SK-N-SH (cell line): ENCODE measurements at regions not wholly inside any gene's neighbourhood (a gene's known extent, or its start where the extent isn't known, plus 50 kb on each side); places are given as distances from the start of the nearest gene placed in this dataset.

ENCODE experiments used
- CTCF ChIA-PET: fragments of 300-600, 350-600 bp; formaldehyde crosslinking; extraction: SDS; loops from one replicate; lab custom pipeline; 2021; lab: Yijun Ruan, JAX
- POLR2A ChIA-PET: fragments of 350-600 bp; sonication (Branson Sonifier 250); formaldehyde crosslinking; extraction: SDS; loops from one replicate; lab custom pipeline; 2020; ENCODE audit warnings: antibody characterized with exemption, inconsistent platforms; lab: Yijun Ruan, JAX
- DNase-seq: peaks from one replicate; pipeline ENCODE4 v3.0.0; 2012
- H2AFZ ChIP-seq: fragments of 200-600 bp; sonication (generic); 2 replicates; pipeline ENCODE4 v1.8.1; 2016; ENCODE audit warnings: antibody characterized with exemption, mild to moderate bottlenecking, low read depth
- H3F3A ChIP-seq: fragments of 200-600 bp; sonication (generic); replicated peaks from 2 replicates; pipeline ENCODE3; 2016; ENCODE audit warnings: antibody characterized with exemption, mild to moderate bottlenecking; ENCODE audit not compliant: insufficient read depth
- H3K27ac ChIP-seq, 2 experiments: fragments of 200-500 bp in 1 of 2; fragments of 200-600 bp in 1 of 2; sonication (Bioruptor generic) in 1 of 2; sonication (generic), shearing (Covaris generic) in 1 of 2; 2 replicates each; pipeline versions ENCODE4 v1.5.1 to v1.6.1; 2014 to 2016; ENCODE audit warnings: low read depth in 2 of 2, inconsistent platforms in 1 of 2, low read length in 1 of 2, mild to moderate bottlenecking in 1 of 2, mixed read lengths in 1 of 2
- H3K27me3 ChIP-seq: fragments of 200-600 bp; sonication (generic), shearing (Covaris generic); 2 replicates; pipeline ENCODE4 v1.6.1; 2016; ENCODE audit warnings: mixed run types; ENCODE audit not compliant: insufficient read depth
- H3K36me3 ChIP-seq, 2 experiments: fragments of 200-500 bp in 1 of 2; fragments of 200-600 bp in 1 of 2; sonication (Bioruptor generic) in 1 of 2; sonication (generic) in 1 of 2; replicated peaks in 1 of 2; 2 replicates each; pipeline versions ENCODE3 to v1.5.1; 2014 to 2016; ENCODE audit warnings: low read length in 1 of 2, mild to moderate bottlenecking in 1 of 2; ENCODE audit not compliant: insufficient read depth in 2 of 2, control insufficient read depth in 1 of 2
- H3K4me1 ChIP-seq, 2 experiments: fragments of 200-500 bp in 1 of 2; fragments of 200-600 bp in 1 of 2; sonication (Bioruptor generic) in 1 of 2; sonication (generic), shearing (Covaris generic) in 1 of 2; 2 replicates each; pipeline versions ENCODE4 v1.5.1 to v1.6.1; 2014 to 2016; ENCODE audit warnings: low read depth in 1 of 2, low read length in 1 of 2, mixed run types in 1 of 2; ENCODE audit not compliant: insufficient read depth in 2 of 2, control insufficient read depth in 1 of 2
- H3K4me2 ChIP-seq: fragments of 200-600 bp; sonication (generic), shearing (Covaris generic); 2 replicates; pipeline ENCODE4 v1.6.1; 2017; ENCODE audit warnings: mixed run types
- H3K4me3 ChIP-seq, 2 experiments: fragments of 200-500 bp in 1 of 2; fragments of 200-600 bp in 1 of 2; sonication (Bioruptor generic) in 1 of 2; sonication (generic), shearing (Covaris generic) in 1 of 2; 2 replicates each; pipeline versions ENCODE4 v1.5.1 to v1.8.1; 2014 to 2016; ENCODE audit warnings: low read depth in 2 of 2, inconsistent platforms in 1 of 2, low read length in 1 of 2, mild to moderate bottlenecking in 1 of 2, mixed read lengths in 1 of 2, moderate library complexity in 1 of 2
- H3K79me2 ChIP-seq: fragments of 200-600 bp; sonication (generic); 2 replicates; pipeline ENCODE4 v1.8.1; 2017; ENCODE audit warnings: mild to moderate bottlenecking; ENCODE audit not compliant: insufficient read depth
- H3K9ac ChIP-seq: fragments of 200-600 bp; sonication (generic); 2 replicates; pipeline ENCODE4 v1.6.1; 2017; ENCODE audit warnings: mixed run types
- H3K9me2 ChIP-seq: fragments of 200-600 bp; sonication (generic); 2 replicates; pipeline ENCODE4 v1.6.1; 2017; ENCODE audit warnings: mixed run types
- H3K9me3 ChIP-seq: fragments of 200-600 bp; sonication (generic); 2 replicates; pipeline ENCODE4 v1.6.1; 2017; ENCODE audit warnings: mixed run types, mild to moderate bottlenecking, moderate library complexity
- H4K20me1 ChIP-seq: fragments of 200-600 bp; sonication (generic); 2 replicates; pipeline ENCODE4 v1.6.1; 2017; ENCODE audit warnings: mild to moderate bottlenecking, mixed run types; ENCODE audit not compliant: insufficient read depth
- EP300 ChIP-seq, 2 experiments: IDR thresholded peaks; 2 replicates each; pipeline versions ENCODE4 v1.4.0 to v1.6.1; 2012; ENCODE audit warnings: borderline replicate concordance in 1 of 2, low read depth in 1 of 2, low read length in 1 of 2
- EZH2phosphoT487 ChIP-seq: fragments of 200-600 bp; sonication (generic); IDR thresholded peaks from 2 replicates; pipeline ENCODE4 v1.6.1; 2017; ENCODE audit warnings: low read depth, mixed run types, mild to moderate bottlenecking, antibody characterized with exemption, moderate library complexity, borderline replicate concordance
- FOSL2 ChIP-seq: IDR thresholded peaks from 2 replicates; pipeline ENCODE4 v1.4.0; 2012; ENCODE audit warnings: low read depth, mild to moderate bottlenecking, moderate library complexity, borderline replicate concordance
- FOXM1 ChIP-seq: IDR thresholded peaks from 2 replicates; pipeline ENCODE4 v1.4.0; 2012; ENCODE audit warnings: low read depth, mild to moderate bottlenecking
- MEF2A ChIP-seq: IDR thresholded peaks from 2 replicates; pipeline ENCODE4 v1.4.0; 2012; ENCODE audit warnings: low read depth, borderline replicate concordance
- MXI1 ChIP-seq: IDR thresholded peaks from 2 replicates; pipeline ENCODE4 v1.6.1; 2012; ENCODE audit warnings: mild to moderate bottlenecking, low read depth, low read length, improper control_type of control experiment
- RFX5 ChIP-seq: IDR thresholded peaks from 2 replicates; pipeline ENCODE4 v1.6.1; 2012; ENCODE audit warnings: mild to moderate bottlenecking, improper control_type of control experiment, low read length
- RXRA ChIP-seq: IDR thresholded peaks from 2 replicates; pipeline ENCODE4 v1.4.0; 2012; ENCODE audit warnings: low read depth, mild to moderate bottlenecking, borderline replicate concordance
- SIN3A ChIP-seq: IDR thresholded peaks from 2 replicates; pipeline ENCODE4 v1.6.1; 2012; ENCODE audit warnings: low read depth, mild to moderate bottlenecking, low read length, moderate library complexity, borderline replicate concordance
- TAF1 ChIP-seq: IDR thresholded peaks from 2 replicates; pipeline ENCODE4 v1.6.1; 2012; ENCODE audit warnings: low read depth, mild to moderate bottlenecking, low read length, moderate library complexity, borderline replicate concordance
- TCF12 ChIP-seq: IDR thresholded peaks from 2 replicates; pipeline ENCODE4 v1.4.0; 2012
- TEAD4 ChIP-seq: IDR thresholded peaks from 2 replicates; pipeline ENCODE4 v1.4.0; 2012; ENCODE audit warnings: mild to moderate bottlenecking, borderline replicate concordance; ENCODE audit not compliant: insufficient read depth
- USF1 ChIP-seq: IDR thresholded peaks from 2 replicates; pipeline ENCODE4 v1.4.0; 2012; ENCODE audit warnings: low read depth, borderline replicate concordance
- USF2 ChIP-seq: fragments of 150-350 bp; IDR thresholded peaks from 2 replicates; pipeline ENCODE4 v1.6.1; 2017; ENCODE audit warnings: antibody characterized with exemption, low read length, low read depth, borderline replicate concordance
- WGBS: methylation state at CpG from one replicate; pipeline ENCODE4 v1.1.6; 2017; ENCODE audit warnings: low lambda C conversion rate; 5-methylcytosine and 5-hydroxymethylcytosine counted together
- TF ChIP-seq, protein P1 (sequence below): IDR thresholded peaks from 2 replicates; pipeline ENCODE4 v1.4.0; 2012; ENCODE audit warnings: low read depth, borderline replicate concordance
- TF ChIP-seq, protein P2 (sequence below): IDR thresholded peaks from 2 replicates; pipeline ENCODE4 v1.4.0; 2012; ENCODE audit warnings: low read depth
- TF ChIP-seq, protein P3 (sequence below): IDR thresholded peaks from 2 replicates; pipeline ENCODE4; 2012

DNA sequence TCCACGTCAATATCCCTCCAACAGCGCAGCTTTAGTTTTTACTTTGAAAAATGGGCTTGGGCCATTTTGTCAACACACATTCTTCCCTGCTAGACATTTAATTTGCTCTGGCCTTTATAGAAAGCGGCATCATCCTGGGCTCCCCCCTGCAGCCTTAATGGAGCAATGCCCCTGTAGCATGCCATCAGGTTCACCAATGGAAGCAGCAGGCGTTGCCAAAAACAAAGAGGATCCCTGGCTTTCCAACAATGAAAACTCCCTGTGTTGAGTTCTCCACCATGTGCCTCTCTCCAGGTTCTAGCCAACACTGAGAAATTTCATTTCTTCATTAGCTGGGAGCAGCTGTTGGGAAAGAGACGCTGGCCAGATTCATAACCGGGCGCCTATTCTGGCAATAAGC is 139.5 kb downstream of the ZNF622 start:
- no peak overlapping the region for H3K9ac ChIP-seq
- no peaks in the 10 kb centered on the region for H3K4me1 ChIP-seq
- ChIA-PET POLR2A (no interaction called here), CTCF (interaction anchor here (1.0 kb wide), 1 partner anchor 22 kb away, joined by 3 read pairs; no protein-coding TSS in a partner anchor)
- H2AFZ ChIP-seq = no peak overlapping the region
- no peaks in the 10 kb centered on the region for H3K36me3 ChIP-seq
- H3K4me3 ChIP-seq = no peak overlapping the region
- H3K4me2 ChIP-seq = no peak overlapping the region
- H3K27me3 ChIP-seq = no peaks in the 10 kb centered on the region
- H3K79me2 ChIP-seq = no peaks in the 10 kb centered on the region
- no peak overlapping the region for H3K27ac ChIP-seq
- DNase-seq = no peak
- no peaks in the 10 kb centered on the region; the same call in 1 of the 2 replicates for H3K9me2 ChIP-seq
- 55% methylated on average over 7 of the region's 7 CpGs for WGBS
- TF ChIP-seq SIN3A = no peak
- TF ChIP-seq, protein P1, sequence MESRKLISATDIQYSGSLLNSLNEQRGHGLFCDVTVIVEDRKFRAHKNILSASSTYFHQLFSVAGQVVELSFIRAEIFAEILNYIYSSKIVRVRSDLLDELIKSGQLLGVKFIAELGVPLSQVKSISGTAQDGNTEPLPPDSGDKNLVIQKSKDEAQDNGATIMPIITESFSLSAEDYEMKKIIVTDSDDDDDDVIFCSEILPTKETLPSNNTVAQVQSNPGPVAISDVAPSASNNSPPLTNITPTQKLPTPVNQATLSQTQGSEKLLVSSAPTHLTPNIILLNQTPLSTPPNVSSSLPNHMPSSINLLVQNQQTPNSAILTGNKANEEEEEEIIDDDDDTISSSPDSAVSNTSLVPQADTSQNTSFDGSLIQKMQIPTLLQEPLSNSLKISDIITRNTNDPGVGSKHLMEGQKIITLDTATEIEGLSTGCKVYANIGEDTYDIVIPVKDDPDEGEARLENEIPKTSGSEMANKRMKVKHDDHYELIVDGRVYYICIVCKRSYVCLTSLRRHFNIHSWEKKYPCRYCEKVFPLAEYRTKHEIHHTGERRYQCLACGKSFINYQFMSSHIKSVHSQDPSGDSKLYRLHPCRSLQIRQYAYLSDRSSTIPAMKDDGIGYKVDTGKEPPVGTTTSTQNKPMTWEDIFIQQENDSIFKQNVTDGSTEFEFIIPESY = no peak
- no peak for TF ChIP-seq FOSL2
- TF ChIP-seq TAF1 = no peak
- TF ChIP-seq USF2 = no peak
- TF ChIP-seq EP300 (IDR thresholded peaks at IDR 0.05; ENCODE audit: borderline replicate concordance in 1 of 2, low read depth in 1 of 2, low read length in 1 of 2) = no peak
- no peak for TF ChIP-seq MXI1
- TF ChIP-seq TEAD4 = no peak
- no peak for TF ChIP-seq USF1
- TF ChIP-seq FOXM1 = no peak
- TF ChIP-seq, protein P2, sequence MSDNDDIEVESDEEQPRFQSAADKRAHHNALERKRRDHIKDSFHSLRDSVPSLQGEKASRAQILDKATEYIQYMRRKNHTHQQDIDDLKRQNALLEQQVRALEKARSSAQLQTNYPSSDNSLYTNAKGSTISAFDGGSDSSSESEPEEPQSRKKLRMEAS = no peak
- TF ChIP-seq RXRA = no peak
- no peak for TF ChIP-seq TCF12
- TF ChIP-seq, all 33 proteins: peak for 0
- Histone ChIP-seq H4K20me1 (no peaks in the 10 kb centered on the region), H3K9me3 (no peaks in the 10 kb centered on the region), H3F3A (no peaks in the 10 kb centered on the region)

GRCh38 chr5:16321284-16321683 is 141.7 kb upstream of the MARCHF11 start:
- Histone ChIP-seq H4K20me1 (no peaks in the 10 kb centered on the region), H3K27me3 (no peaks in the 10 kb centered on the region), H3K4me1 (no peaks in the 10 kb centered on the region), H3K9ac (no peak overlapping the region), H3F3A (no peaks in the 10 kb centered on the region), H3K9me3 (no peaks in the 10 kb centered on the region), H2AFZ (no peak overlapping the region), H3K27ac (no peak overlapping the region), H3K36me3 (no peaks in the 10 kb centered on the region), H3K4me2 (no peak overlapping the region), H3K79me2 (no peaks in the 10 kb centered on the region), H3K9me2 (no peaks in the 10 kb centered on the region; the same call in 1 of the 2 replicates), H3K4me3 (no peak overlapping the region)
- DNase-seq = no peak
- 87% methylated on average over 1 of the region's 1 CpG for WGBS
- ChIA-PET POLR2A (no interaction called here), CTCF (no interaction called here)
- TF ChIP-seq TEAD4 (no peak), SIN3A (no peak), RFX5 (no peak), MXI1 (no peak), EZH2phosphoT487 (no peak), RXRA (no peak), USF1 (no peak), MEF2A (no peak)
- TF ChIP-seq, protein P3, sequence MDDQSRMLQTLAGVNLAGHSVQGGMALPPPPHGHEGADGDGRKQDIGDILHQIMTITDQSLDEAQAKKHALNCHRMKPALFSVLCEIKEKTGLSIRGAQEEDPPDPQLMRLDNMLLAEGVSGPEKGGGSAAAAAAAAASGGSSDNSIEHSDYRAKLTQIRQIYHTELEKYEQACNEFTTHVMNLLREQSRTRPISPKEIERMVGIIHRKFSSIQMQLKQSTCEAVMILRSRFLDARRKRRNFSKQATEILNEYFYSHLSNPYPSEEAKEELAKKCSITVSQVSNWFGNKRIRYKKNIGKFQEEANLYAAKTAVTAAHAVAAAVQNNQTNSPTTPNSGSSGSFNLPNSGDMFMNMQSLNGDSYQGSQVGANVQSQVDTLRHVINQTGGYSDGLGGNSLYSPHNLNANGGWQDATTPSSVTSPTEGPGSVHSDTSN = no peak
